Ovary (tissue), 3 donors: ENCODE measurements at regions not wholly inside any gene's neighbourhood (a gene's known extent, or its start where the extent isn't known, plus 50 kb on each side); places are given as distances from the start of the nearest gene placed in this dataset.

Experiments
- CTCF ChIP-seq, 3 donors: fragments of 450-650 bp in 2 of 3; fragments of 200-600 bp in 1 of 3; IDR thresholded peaks; one replicate each; pipeline versions ENCODE4 v1.5.1 to v1.8.0; 2016 to 2022; ENCODE audit warnings: antibody characterized with exemption in 3 of 3, mild to moderate bottlenecking in 1 of 3
- EP300 ChIP-seq: sonication (generic); formaldehyde crosslinking; IDR thresholded peaks from one replicate; pipeline ENCODE4 v1.6.1; 2017; ENCODE audit warnings: antibody characterized with exemption
- POLR2A ChIP-seq: fragments of 450-650 bp; IDR thresholded peaks from one replicate; pipeline ENCODE4 v1.6.1; 2017; ENCODE audit warnings: antibody characterized with exemption, mild to moderate bottlenecking, moderate library complexity
- donor health status: DM: no; HTN: no; CAD: no.

DNA sequence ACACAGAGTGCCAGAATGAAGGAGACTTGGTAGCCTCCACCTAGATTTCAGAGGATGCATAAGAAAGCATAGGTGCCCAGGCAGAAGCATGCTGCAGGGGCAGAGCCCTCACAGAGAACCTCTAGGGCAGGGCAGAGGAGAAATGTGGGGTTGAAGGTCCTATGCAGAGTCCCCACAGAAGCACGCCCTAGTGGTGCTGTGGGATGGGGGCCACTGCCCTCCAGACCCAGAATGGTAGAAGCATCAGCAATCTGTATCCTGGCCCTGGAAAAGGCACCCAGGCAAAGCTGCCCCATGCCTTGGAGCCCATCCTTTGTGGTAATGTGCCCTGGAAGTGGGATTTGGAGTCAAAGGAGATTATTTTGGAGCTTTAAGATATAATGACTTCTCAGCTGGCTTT, 992.9 kb upstream of the PABPC4L start:
- TF ChIP-seq CTCF (IDR thresholded peaks at IDR 0.05): no peak
- no peak for TF ChIP-seq POLR2A
- TF ChIP-seq EP300: no peak
